HG02981 (cell line): ENCODE measurements at regions not wholly inside any gene's neighbourhood (a gene's known extent, or its start where the extent isn't known, plus 50 kb on each side); places are given as distances from the start of the nearest gene placed in this dataset.

ENCODE experiments used
- ATAC-seq: cut with Tn5 transposase; IDR thresholded peaks from one replicate; pipeline ENCODE4 v1.9.1; 2021; ENCODE audit warnings: mild to moderate bottlenecking, moderate library complexity; ENCODE audit not compliant: unreplicated experiment

GRCh38 chr5:103498800-103499551 lies 63.6 kb downstream of the NUDT12 start:
- no peak for ATAC-seq

GRCh38 chr5:103498211-103498610 lies 64.4 kb downstream of the NUDT12 start:
- ATAC-seq: no peak

GRCh38 chr5:103497781-103498180 lies 64.8 kb downstream of the NUDT12 start:
- ATAC-seq: no peak

- ATAC-seq: no peak
Measured at GRCh38 chr5:103490030-103490739, 72.4 kb downstream of the NUDT12 start.

- no peak for ATAC-seq
Measured at GRCh38 chr5:103489307-103489706, 73.3 kb downstream of the NUDT12 start.

- ATAC-seq: peak; percentile 58
Measured at GRCh38 chr5:103487822-103488493, 74.6 kb downstream of the NUDT12 start.

- no peak for ATAC-seq
Measured at GRCh38 chr5:103487218-103487617, 75.4 kb downstream of the NUDT12 start.

GRCh38 chr5:103486739-103487138 lies 75.8 kb downstream of the NUDT12 start:
- no peak for ATAC-seq

- no peak for ATAC-seq
Measured at GRCh38 chr5:103480246-103480645, 82.3 kb downstream of the NUDT12 start.

GRCh38 chr5:103477678-103478077 lies 84.9 kb downstream of the NUDT12 start:
- ATAC-seq: no peak

GRCh38 chr5:103476811-103477210 lies 85.8 kb downstream of the NUDT12 start:
- no peak for ATAC-seq

- ATAC-seq: no peak
Measured at GRCh38 chr5:103475629-103476240, 86.9 kb downstream of the NUDT12 start.

- ATAC-seq: no peak
Measured at GRCh38 chr5:103474677-103475076, 87.9 kb downstream of the NUDT12 start.

- ATAC-seq: no peak
Measured at GRCh38 chr5:103473725-103474124, 88.9 kb downstream of the NUDT12 start.

GRCh38 chr5:103472830-103473229 lies 89.8 kb downstream of the NUDT12 start:
- ATAC-seq: no peak

- ATAC-seq: no peak
Measured at GRCh38 chr5:103472265-103472664, 90.3 kb downstream of the NUDT12 start.

GRCh38 chr5:103469288-103470040 lies 93.1 kb downstream of the NUDT12 start:
- no peak for ATAC-seq

- ATAC-seq: no peak
Measured at GRCh38 chr5:103467831-103468230, 94.8 kb downstream of the NUDT12 start.

GRCh38 chr5:103466495-103466894 lies 96.1 kb downstream of the NUDT12 start:
- ATAC-seq: no peak

- ATAC-seq: no peak
Measured at GRCh38 chr5:103465891-103466290, 96.7 kb downstream of the NUDT12 start.
